ENCODE measurements at regions not wholly inside any gene's neighbourhood (a gene's known extent, or its start where the extent isn't known, plus 50 kb on each side); places are given as distances from the start of the nearest gene placed in this dataset.

DNA sequence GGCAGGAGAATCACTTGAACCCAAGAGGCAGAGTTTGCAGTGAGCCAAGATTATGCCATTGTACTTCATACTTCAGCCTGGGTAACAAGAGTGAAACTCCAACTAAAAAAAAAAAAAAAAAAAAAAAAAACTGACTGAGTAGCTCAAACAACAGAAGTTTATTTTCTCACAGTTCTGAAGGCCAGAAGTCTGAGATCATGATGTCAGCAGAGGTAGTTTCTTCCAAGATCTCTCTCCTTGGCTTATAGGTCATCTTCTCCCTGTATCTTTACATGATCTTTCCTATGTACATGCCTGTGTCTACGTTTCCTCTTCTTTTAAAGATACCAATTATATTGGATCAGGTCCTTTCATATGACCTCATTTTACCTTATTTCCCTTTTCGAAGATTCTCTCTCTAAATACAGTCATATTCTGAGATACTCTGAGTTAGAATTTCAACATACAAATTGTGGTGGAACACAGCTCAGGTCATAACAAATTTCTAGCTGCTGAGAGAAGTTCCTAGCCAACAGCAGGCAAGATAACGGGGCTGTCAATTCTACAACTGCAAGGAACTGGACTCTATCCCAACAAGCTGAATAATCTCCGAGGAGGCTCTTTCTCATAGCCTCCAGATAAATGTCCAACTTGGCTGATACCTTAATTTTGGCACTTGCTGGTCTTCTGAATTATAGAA lies 187.7 kb upstream of the ADAMTS5 start:
- no peaks in the 10 kb centered on the region for H3K4me1 Mint-ChIP-seq (ENCODE audit: low read depth)
- H3K27me3 Mint-ChIP-seq (ENCODE audit: low read depth) = no peaks in the 10 kb centered on the region
- H3K9me3 Mint-ChIP-seq = peaks cover 6% of the 10 kb centered on the region
- intact Hi-C loops (cut with micrococcal nuclease) = no loop called here
- no peak overlapping the region for H3K4me3 Mint-ChIP-seq
- no peaks in the 10 kb centered on the region for H3K36me3 Mint-ChIP-seq (ENCODE audit: low read depth)
- CTCF ChIA-PET = interaction anchor here (0.6 kb wide), 1 partner anchor 438 kb away, joined by 4 read pairs; no protein-coding TSS in a partner anchor
- no peak overlapping the region for H3K27ac Mint-ChIP-seq
- no peak for DNase-seq

DNA sequence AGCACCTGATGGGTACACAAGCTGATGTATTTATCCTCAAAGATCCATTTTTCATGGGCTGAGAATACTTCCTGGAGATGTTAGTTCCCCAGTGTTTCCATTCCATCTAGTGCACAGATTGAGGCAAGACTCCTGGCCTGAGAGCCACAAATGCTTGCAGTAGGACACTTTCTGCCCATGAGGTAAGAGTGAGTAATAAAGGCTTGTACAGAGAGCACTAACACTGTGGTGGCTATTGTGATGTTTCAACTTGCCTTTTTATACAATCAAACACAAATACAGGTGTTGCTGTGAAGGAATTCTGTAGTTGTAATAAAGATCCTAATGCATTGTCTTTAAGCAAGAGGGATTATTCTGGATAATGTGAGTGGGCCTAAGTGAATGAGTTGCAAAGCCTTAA lies 186.1 kb upstream of the ADAMTS5 start:
- H3K36me3 Mint-ChIP-seq (ENCODE audit: low read depth) = no peaks in the 10 kb centered on the region
- H3K9me3 Mint-ChIP-seq = peaks cover 7% of the 10 kb centered on the region
- intact Hi-C loops (cut with micrococcal nuclease) = no loop called here
- H3K4me1 Mint-ChIP-seq (ENCODE audit: low read depth) = no peaks in the 10 kb centered on the region
- no peak overlapping the region for H3K27ac Mint-ChIP-seq
- no peaks in the 10 kb centered on the region for H3K27me3 Mint-ChIP-seq (ENCODE audit: low read depth)
- H3K4me3 Mint-ChIP-seq = no peak overlapping the region
- CTCF ChIA-PET = no interaction called here
- DNase-seq = no peak

DNA sequence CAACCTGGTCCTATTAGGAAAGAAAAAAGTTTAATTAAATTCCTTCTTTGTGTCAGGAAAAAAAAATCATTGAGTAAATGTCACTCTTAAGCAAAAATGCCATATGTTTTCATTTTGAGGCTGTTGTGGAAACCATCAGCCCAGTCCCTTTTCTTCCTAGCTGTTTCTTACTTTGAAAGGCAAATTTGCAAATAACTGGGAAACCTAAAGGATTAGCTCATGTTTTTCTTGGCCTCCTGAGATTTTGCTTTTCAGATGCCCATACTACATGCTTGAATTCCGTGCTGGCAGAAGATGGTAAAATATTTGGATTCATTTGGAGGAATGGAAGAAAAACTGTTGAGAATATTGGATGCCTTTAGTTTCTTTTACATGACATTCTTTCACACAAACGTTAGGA lies 182.1 kb upstream of the ADAMTS5 start:
- intact Hi-C loops (cut with micrococcal nuclease) = no loop called here
- Mint-ChIP-seq H3K27ac (no peak overlapping the region), H3K27me3 (ENCODE audit: low read depth) (no peaks in the 10 kb centered on the region), H3K36me3 (ENCODE audit: low read depth) (no peaks in the 10 kb centered on the region), H3K4me1 (ENCODE audit: low read depth) (no peaks in the 10 kb centered on the region), H3K9me3 (peaks cover 8% of the 10 kb centered on the region), H3K4me3 (no peak overlapping the region)
- no peak for DNase-seq
- CTCF ChIA-PET = interaction anchor here (0.6 kb wide), 1 partner anchor 13 kb away, joined by 3 read pairs; no protein-coding TSS in a partner anchor

DNA sequence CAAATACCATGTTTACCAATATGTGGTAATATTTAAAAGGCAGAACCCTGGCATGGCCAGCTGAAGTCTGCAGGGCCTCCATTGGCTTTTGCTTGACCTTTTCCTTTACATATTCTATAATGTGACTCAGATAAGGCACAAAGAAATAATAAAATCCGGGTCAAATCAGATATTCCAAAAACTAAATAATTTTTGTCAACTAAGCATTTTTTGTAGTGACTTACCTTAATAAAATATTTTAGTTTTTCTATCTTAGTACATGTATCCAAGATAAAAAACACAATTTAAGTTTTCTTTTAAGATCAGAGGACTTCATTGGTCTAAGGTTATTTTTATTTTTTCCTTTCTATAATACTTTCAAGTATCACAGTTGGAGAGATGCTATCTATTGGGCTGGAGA lies 179.4 kb upstream of the ADAMTS5 start:
- H3K4me1 Mint-ChIP-seq (ENCODE audit: low read depth) = no peaks in the 10 kb centered on the region
- no peaks in the 10 kb centered on the region for H3K27me3 Mint-ChIP-seq (ENCODE audit: low read depth)
- H3K9me3 Mint-ChIP-seq = peaks cover 8% of the 10 kb centered on the region
- DNase-seq = no peak
- no peaks in the 10 kb centered on the region for H3K36me3 Mint-ChIP-seq (ENCODE audit: low read depth)
- intact Hi-C loops (cut with micrococcal nuclease) = no loop called here
- no peak overlapping the region for H3K27ac Mint-ChIP-seq
- CTCF ChIA-PET = no interaction called here
- H3K4me3 Mint-ChIP-seq = no peak overlapping the region

DNA sequence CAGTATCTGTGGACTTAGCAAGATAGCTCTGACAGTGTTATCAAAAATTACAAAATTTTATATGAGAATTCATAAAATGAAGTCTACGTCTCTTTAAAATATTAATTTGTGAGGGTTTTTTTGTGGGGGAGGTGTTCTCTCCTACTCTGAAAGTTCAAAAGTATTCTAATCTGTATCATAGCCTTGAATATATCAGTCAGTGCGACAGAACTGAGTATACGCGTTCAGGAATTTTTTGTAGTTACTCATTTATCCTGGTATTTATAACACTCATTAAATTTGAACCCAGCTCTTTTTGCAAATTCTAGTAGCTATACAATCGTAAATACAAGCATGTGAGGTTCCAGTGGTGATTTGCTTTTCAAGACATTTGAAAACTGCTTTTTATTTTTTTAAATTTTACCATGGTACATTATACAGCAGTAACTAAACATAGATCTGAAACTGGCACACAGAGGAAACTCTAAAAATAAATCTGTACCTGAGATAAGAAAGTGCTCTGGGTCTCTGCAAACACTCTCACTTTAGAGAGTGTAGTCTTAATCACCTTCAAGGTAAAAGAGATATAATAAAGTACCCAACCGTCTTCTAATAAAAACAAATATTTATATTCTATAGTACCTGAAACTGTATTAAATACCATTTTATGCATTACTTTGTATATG lies 178.4 kb upstream of the ADAMTS5 start:
- H3K27ac Mint-ChIP-seq = no peak overlapping the region
- H3K27me3 Mint-ChIP-seq (ENCODE audit: low read depth) = no peaks in the 10 kb centered on the region
- no peak overlapping the region for H3K4me3 Mint-ChIP-seq
- CTCF ChIA-PET = no interaction called here
- no peak for DNase-seq
- intact Hi-C loops (cut with micrococcal nuclease) = no loop called here
- H3K36me3 Mint-ChIP-seq (ENCODE audit: low read depth) = no peaks in the 10 kb centered on the region
- H3K4me1 Mint-ChIP-seq (ENCODE audit: low read depth) = no peaks in the 10 kb centered on the region
- H3K9me3 Mint-ChIP-seq = peaks cover 8% of the 10 kb centered on the region

DNA sequence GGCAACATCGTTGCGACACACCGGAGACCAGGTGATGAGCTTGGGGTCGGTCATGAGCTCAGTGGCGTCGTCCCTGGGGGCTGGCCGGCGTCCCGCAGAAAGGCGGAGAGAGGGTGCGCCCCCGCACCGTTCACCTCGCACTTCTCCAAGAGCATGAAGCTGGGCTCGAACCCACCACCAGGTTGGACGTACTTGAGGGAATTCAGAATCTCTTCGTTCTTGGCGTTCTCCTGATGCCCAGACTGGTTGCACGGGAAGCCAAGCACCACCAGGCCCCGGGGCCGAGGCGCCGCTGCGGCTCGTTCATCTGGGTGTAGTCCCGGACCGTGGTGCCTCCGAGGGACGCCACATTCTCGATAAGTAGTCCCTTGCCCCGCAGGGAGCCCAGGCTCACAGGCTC lies 176.6 kb upstream of the ADAMTS5 start:
- no peak overlapping the region for H3K27ac Mint-ChIP-seq
- intact Hi-C loops (cut with micrococcal nuclease) = no loop called here
- H3K27me3 Mint-ChIP-seq (ENCODE audit: low read depth) = no peaks in the 10 kb centered on the region
- H3K9me3 Mint-ChIP-seq = peaks cover 3% of the 10 kb centered on the region
- no peak for DNase-seq
- CTCF ChIA-PET = no interaction called here
- no peak overlapping the region for H3K4me3 Mint-ChIP-seq
- no peaks in the 10 kb centered on the region for H3K36me3 Mint-ChIP-seq (ENCODE audit: low read depth)
- H3K4me1 Mint-ChIP-seq (ENCODE audit: low read depth) = no peaks in the 10 kb centered on the region

DNA sequence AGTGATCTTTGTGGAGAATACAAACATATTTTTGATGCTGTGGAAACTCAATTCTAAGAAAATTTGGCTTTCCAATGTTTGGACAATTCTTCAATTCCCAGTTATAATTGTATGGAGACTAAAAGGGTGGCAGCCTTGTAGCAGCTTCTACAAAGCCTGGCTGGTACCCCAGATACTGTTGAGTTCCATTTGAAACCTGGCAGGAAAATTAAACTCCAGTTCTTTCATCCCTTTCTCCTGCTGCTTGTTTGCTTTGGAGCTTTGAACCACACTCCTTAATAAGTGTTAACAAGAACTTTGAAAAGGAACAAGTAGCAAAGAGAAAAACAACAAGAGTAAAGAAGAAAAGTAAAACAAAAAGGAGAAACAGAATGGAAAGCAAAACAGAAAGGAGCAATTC lies 172.6 kb upstream of the ADAMTS5 start:
- Mint-ChIP-seq H3K27ac (no peak overlapping the region), H3K4me3 (no peak overlapping the region), H3K27me3 (ENCODE audit: low read depth) (no peaks in the 10 kb centered on the region), H3K4me1 (ENCODE audit: low read depth) (no peaks in the 10 kb centered on the region), H3K36me3 (ENCODE audit: low read depth) (no peaks in the 10 kb centered on the region), H3K9me3 (peaks cover 2% of the 10 kb centered on the region)
- intact Hi-C loops (cut with micrococcal nuclease) = no loop called here
- no peak for DNase-seq
- CTCF ChIA-PET = no interaction called here

DNA sequence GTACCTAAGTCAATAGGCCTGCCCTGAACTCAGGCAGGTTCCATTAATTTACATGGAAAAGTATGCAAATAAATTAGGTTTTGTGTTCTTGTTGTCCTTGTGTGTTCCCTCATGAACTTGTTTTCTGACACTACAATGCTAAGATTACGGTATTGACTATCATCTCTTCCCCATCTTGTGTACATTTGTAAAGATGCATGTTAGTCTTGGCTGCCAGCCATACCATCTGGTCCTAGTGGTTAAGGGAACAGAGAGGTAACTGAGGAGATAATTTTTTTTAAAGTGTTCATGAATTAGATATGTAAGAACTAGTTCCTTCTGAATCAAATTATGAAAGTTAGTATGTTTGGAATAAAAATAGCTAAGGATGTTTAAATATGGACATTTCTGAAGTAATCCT lies 167.6 kb upstream of the ADAMTS5 start:
- intact Hi-C loops (cut with micrococcal nuclease) = no loop called here
- Mint-ChIP-seq H3K9me3 (peaks cover 2% of the 10 kb centered on the region), H3K4me3 (no peak overlapping the region), H3K27me3 (ENCODE audit: low read depth) (no peaks in the 10 kb centered on the region), H3K36me3 (ENCODE audit: low read depth) (no peaks in the 10 kb centered on the region), H3K4me1 (ENCODE audit: low read depth) (no peaks in the 10 kb centered on the region), H3K27ac (no peak overlapping the region)
- CTCF ChIA-PET = no interaction called here
- no peak for DNase-seq

DNA sequence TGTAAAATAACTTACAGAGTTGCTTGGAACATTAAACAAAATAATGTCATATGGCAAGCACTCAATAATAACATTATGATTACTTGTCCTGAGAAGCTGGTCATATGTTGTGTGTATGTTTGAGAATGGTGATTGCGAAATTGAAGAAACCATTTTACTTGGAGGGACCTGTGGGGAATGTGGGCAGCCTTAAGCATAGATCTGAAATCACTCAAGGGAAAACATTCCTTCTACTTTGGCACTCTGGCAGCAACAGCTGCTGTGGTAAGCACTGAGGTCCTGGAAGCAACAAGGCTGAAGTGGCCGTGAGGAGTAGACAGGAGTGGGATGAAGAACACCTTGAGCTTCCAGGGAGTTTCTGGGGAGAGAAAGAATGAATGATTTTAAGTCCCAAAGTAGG lies 165.4 kb upstream of the ADAMTS5 start:
- H3K4me1 Mint-ChIP-seq (ENCODE audit: low read depth) = no peaks in the 10 kb centered on the region
- no peak for DNase-seq
- intact Hi-C loops (cut with micrococcal nuclease) = no loop called here
- H3K9me3 Mint-ChIP-seq = peaks cover 6% of the 10 kb centered on the region
- H3K27me3 Mint-ChIP-seq (ENCODE audit: low read depth) = no peaks in the 10 kb centered on the region
- no peaks in the 10 kb centered on the region for H3K36me3 Mint-ChIP-seq (ENCODE audit: low read depth)
- H3K27ac Mint-ChIP-seq = no peak overlapping the region
- no peak overlapping the region for H3K4me3 Mint-ChIP-seq
- CTCF ChIA-PET = no interaction called here

DNA sequence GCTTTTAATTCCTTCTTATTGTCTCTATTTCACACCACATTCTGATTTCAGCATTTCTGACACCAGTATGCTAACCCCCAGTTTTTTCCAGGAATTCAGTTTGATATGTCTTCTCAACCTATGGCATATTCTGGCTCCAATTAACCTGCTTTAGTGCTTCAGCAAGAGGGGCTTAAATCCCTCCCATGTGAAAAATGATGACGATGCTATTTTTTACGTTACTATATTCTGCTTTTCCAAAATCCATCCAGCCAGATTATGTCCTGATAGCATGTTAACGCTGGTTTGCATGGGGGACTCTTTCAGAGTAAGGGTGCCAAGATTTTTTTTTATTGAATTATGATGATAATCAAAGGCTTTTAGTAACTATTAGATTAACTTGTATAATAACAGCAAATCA lies 163.3 kb upstream of the ADAMTS5 start:
- CTCF ChIA-PET = no interaction called here
- no peak for DNase-seq
- intact Hi-C loops (cut with micrococcal nuclease) = no loop called here
- no peaks in the 10 kb centered on the region for H3K4me1 Mint-ChIP-seq (ENCODE audit: low read depth)
- no peak overlapping the region for H3K27ac Mint-ChIP-seq
- no peaks in the 10 kb centered on the region for H3K27me3 Mint-ChIP-seq (ENCODE audit: low read depth)
- no peak overlapping the region for H3K4me3 Mint-ChIP-seq
- H3K9me3 Mint-ChIP-seq = peaks cover 4% of the 10 kb centered on the region
- no peaks in the 10 kb centered on the region for H3K36me3 Mint-ChIP-seq (ENCODE audit: low read depth)

DNA sequence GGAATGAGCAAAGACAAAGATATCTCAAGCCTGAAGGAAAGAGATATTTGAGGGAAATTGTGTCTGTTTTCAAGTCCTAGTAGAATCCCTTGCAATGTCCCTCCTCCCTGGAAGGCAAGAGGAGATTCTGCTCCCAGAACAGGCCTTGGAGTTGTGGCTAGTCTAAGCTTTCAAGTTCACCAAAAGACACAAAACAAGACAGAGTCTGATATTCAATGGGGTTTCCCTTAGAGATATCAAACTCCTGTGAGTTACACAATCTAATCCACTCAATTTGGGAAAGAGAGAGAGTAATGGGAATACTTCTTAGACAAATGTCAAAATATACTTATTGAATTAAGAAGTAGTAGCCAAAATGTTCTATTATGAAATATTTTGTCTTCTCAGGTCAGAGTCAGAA lies 162.8 kb upstream of the ADAMTS5 start:
- H3K9me3 Mint-ChIP-seq = peaks cover 4% of the 10 kb centered on the region
- no peaks in the 10 kb centered on the region for H3K27me3 Mint-ChIP-seq (ENCODE audit: low read depth)
- H3K4me3 Mint-ChIP-seq = no peak overlapping the region
- H3K27ac Mint-ChIP-seq = no peak overlapping the region
- no peaks in the 10 kb centered on the region for H3K4me1 Mint-ChIP-seq (ENCODE audit: low read depth)
- CTCF ChIA-PET = no interaction called here
- DNase-seq = no peak
- intact Hi-C loops (cut with micrococcal nuclease) = no loop called here
- no peaks in the 10 kb centered on the region for H3K36me3 Mint-ChIP-seq (ENCODE audit: low read depth)

DNA sequence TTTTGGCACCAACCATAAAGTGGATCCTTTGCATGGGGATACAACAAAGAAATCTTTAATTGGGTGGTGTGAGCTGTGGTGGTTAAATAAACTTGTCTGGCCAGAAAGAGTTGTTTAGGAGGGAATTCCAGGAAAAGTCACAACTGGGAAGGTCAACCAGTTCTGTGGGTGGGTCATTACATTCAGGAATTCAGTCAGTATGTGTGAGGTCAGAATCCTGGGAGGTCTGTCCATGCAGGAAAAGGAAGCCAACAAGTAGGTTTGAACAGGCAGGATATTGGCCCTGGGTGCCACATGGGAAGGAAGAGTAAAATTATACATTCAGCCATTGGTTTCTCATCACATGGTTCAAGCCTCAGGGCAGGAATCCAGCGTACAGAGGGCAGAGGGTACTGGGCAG lies 162.3 kb upstream of the ADAMTS5 start:
- intact Hi-C loops (cut with micrococcal nuclease) = no loop called here

DNA sequence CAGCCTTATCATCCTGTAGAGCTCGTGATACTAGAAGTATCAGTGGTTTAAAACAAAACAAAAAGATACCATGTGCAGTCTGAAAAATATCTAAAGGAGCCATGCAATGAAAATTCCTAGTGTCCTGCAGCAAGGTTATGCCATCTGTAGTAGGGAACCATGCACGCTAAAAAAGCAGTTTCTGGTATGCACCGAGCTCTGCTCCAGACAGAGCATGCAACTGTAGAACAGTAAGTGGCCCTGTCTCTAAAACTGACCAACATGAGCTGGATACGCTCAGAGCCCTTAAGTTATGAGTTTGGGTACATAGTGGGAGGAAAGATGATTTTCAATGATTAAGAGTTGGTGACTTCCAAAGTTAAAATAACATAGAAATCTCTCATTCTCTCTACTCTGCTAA lies 159.3 kb upstream of the ADAMTS5 start:
- no peaks in the 10 kb centered on the region for H3K4me1 Mint-ChIP-seq (ENCODE audit: low read depth)
- peaks cover 6% of the 10 kb centered on the region for H3K9me3 Mint-ChIP-seq
- intact Hi-C loops (cut with micrococcal nuclease) = no loop called here
- no peak overlapping the region for H3K4me3 Mint-ChIP-seq
- CTCF ChIA-PET = no interaction called here
- H3K27me3 Mint-ChIP-seq (ENCODE audit: low read depth) = peaks cover 4% of the 10 kb centered on the region
- no peak for DNase-seq
- H3K27ac Mint-ChIP-seq = no peak overlapping the region
- H3K36me3 Mint-ChIP-seq (ENCODE audit: low read depth) = no peaks in the 10 kb centered on the region

More for the DNA sequence above, 162.3 kb upstream of the ADAMTS5 start:
- CTCF ChIA-PET = no interaction called here
- no peak for DNase-seq
- no peak overlapping the region for H3K27ac Mint-ChIP-seq
- peaks cover 4% of the 10 kb centered on the region for H3K9me3 Mint-ChIP-seq
- H3K36me3 Mint-ChIP-seq (ENCODE audit: low read depth) = no peaks in the 10 kb centered on the region
- no peak overlapping the region for H3K4me3 Mint-ChIP-seq
- H3K4me1 Mint-ChIP-seq (ENCODE audit: low read depth) = no peaks in the 10 kb centered on the region
- H3K27me3 Mint-ChIP-seq (ENCODE audit: low read depth) = no peaks in the 10 kb centered on the region

Data from activated naive CD4-positive, alpha-beta T cell treated with anti-CD3 and anti-CD28 coated beads for 36 hours (primary cell).